ENCODE measurements at regions not wholly inside any gene's neighbourhood (a gene's known extent, or its start where the extent isn't known, plus 50 kb on each side); places are given as distances from the start of the nearest gene placed in this dataset.

GRCh38 chr12:34294137-34294536 lies 271.8 kb downstream of the ALG10 start:
- DNase-seq: no peak

GRCh38 chr12:34294671-34295365 lies 272.5 kb downstream of the ALG10 start:
- DNase-seq: no peak

- DNase-seq: no peak
These were observed 273.3 kb downstream of the ALG10 start for GRCh38 chr12:34295366-34296142.

GRCh38 chr12:34296143-34297041 lies 274.1 kb downstream of the ALG10 start:
- DNase-seq: no peak

- DNase-seq: no peak
These were observed 275.0 kb downstream of the ALG10 start for GRCh38 chr12:34297126-34297789.

- DNase-seq: no peak
These were observed 275.5 kb downstream of the ALG10 start for GRCh38 chr12:34297790-34298164.

- no peak for DNase-seq
These were observed 276.1 kb downstream of the ALG10 start for GRCh38 chr12:34298176-34298970.

GRCh38 chr12:34298971-34299801 lies 276.9 kb downstream of the ALG10 start:
- DNase-seq: no peak

GRCh38 chr12:34299802-34300193 lies 277.5 kb downstream of the ALG10 start:
- no peak for DNase-seq

- no peak for DNase-seq
These were observed 278.3 kb downstream of the ALG10 start for GRCh38 chr12:34300376-34301250.

- DNase-seq: no peak
These were observed 279.2 kb downstream of the ALG10 start for GRCh38 chr12:34301251-34302130.

GRCh38 chr12:34302131-34302885 lies 280.0 kb downstream of the ALG10 start:
- no peak for DNase-seq

GRCh38 chr12:34303091-34303870 lies 281.0 kb downstream of the ALG10 start:
- no peak for DNase-seq

GRCh38 chr12:34304001-34304400 lies 281.7 kb downstream of the ALG10 start:
- no peak for DNase-seq

- no peak for DNase-seq
These were observed 282.2 kb downstream of the ALG10 start for GRCh38 chr12:34304546-34304945.

GRCh38 chr12:34305176-34305575 lies 282.9 kb downstream of the ALG10 start:
- DNase-seq: no peak

- DNase-seq: no peak
These were observed 284.0 kb downstream of the ALG10 start for GRCh38 chr12:34306133-34306830.
